Mesendoderm (in vitro differentiated cells): ENCODE measurements at regions not wholly inside any gene's neighbourhood (a gene's known extent, or its start where the extent isn't known, plus 50 kb on each side); places are given as distances from the start of the nearest gene placed in this dataset.

ENCODE experiments used
- DNase-seq: peaks from one replicate; pipeline ENCODE4 v3.0.0; 2013
- H2AK5ac ChIP-seq: 2 replicates; pipeline ENCODE4 v1.6.1; 2013; ENCODE audit warnings: low read length, inconsistent platforms
- H2BK120ac ChIP-seq: 2 replicates; pipeline ENCODE4 v1.6.1; 2013; ENCODE audit warnings: low read depth, mild to moderate bottlenecking, low read length, moderate library complexity, mixed read lengths
- H2BK15ac ChIP-seq: replicated peaks from 2 replicates; pipeline ENCODE4 v1.6.1; 2013; ENCODE audit warnings: low read depth, mild to moderate bottlenecking, moderate library complexity
- H2BK5ac ChIP-seq: 2 replicates; pipeline ENCODE4 v1.6.1; 2013; ENCODE audit warnings: low read length, inconsistent platforms
- H3K18ac ChIP-seq: 2 replicates; pipeline ENCODE4 v1.6.1; 2013; ENCODE audit warnings: mild to moderate bottlenecking, low read length, mixed read lengths
- H3K23ac ChIP-seq: one replicate; pipeline ENCODE4 v1.6.1; 2013; ENCODE audit warnings: low read length
- H3K27ac ChIP-seq: 2 replicates; pipeline ENCODE4 v1.5.1; 2013; ENCODE audit warnings: low read depth, mild to moderate bottlenecking, inconsistent platforms, low read length, moderate library complexity
- H3K27me3 ChIP-seq: 2 replicates; pipeline ENCODE4 v1.6.1; 2013; ENCODE audit warnings: low read length, control low read depth, mild to moderate bottlenecking, inconsistent platforms; ENCODE audit not compliant: insufficient read depth, poor library complexity
- H3K36me3 ChIP-seq: 2 replicates; pipeline ENCODE4 v1.6.1; 2013; ENCODE audit warnings: low read length, inconsistent platforms; ENCODE audit not compliant: control insufficient read depth, insufficient read depth
- H3K4ac ChIP-seq: one replicate; pipeline ENCODE4 v1.6.1; 2013; ENCODE audit warnings: low read depth, mild to moderate bottlenecking, low read length, moderate library complexity
- H3K4me1 ChIP-seq: 2 replicates; pipeline ENCODE4 v1.6.1; 2013; ENCODE audit warnings: low read depth, low read length, inconsistent platforms; ENCODE audit not compliant: control insufficient read depth
- H3K4me2 ChIP-seq: 2 replicates; pipeline ENCODE4 v1.6.1; 2013; ENCODE audit warnings: low read length
- H3K4me3 ChIP-seq: 2 replicates; pipeline ENCODE4 v1.5.1; 2013; ENCODE audit warnings: mild to moderate bottlenecking, low read length
- H3K56ac ChIP-seq: one replicate; pipeline ENCODE4 v1.6.1; 2013; ENCODE audit warnings: low read length
- H3K79me1 ChIP-seq: 2 replicates; pipeline ENCODE4 v1.6.1; 2013; ENCODE audit warnings: low read length, inconsistent platforms
- H3K79me2 ChIP-seq: 2 replicates; pipeline ENCODE4 v1.6.1; 2013; ENCODE audit warnings: mild to moderate bottlenecking, low read length; ENCODE audit not compliant: control insufficient read depth, insufficient read depth
- H3K9ac ChIP-seq: 2 replicates; pipeline ENCODE4 v1.6.1; 2013; ENCODE audit warnings: low read length, inconsistent platforms
- H4K5ac ChIP-seq: one replicate; pipeline ENCODE4 v1.6.1; 2013; ENCODE audit warnings: low read length
- H4K8ac ChIP-seq: one replicate; pipeline ENCODE4 v1.6.1; 2013; ENCODE audit warnings: low read depth, mild to moderate bottlenecking, control low read depth, low read length, moderate library complexity
- WGBS: extraction: QIAGEN DNeasy Blood & Tissue Kit; methylation state at CpG from one replicate; pipeline ENCODE4 v1.1.7; 2013; ENCODE audit warnings: low lambda C conversion rate, missing lambda C conversion rate; ENCODE audit not compliant: insufficient coverage; ENCODE audit errors: extremely low coverage; 5-methylcytosine and 5-hydroxymethylcytosine counted together

- Histone ChIP-seq H3K4me2 (no peak overlapping the region), H4K8ac (no peak overlapping the region), H3K4ac (no peak overlapping the region), H2BK5ac (no peak overlapping the region), H3K36me3 (no peaks in the 10 kb centered on the region), H3K79me1 (no peaks in the 10 kb centered on the region), H3K79me2 (no peaks in the 10 kb centered on the region), H2BK15ac (no peak overlapping the region), H3K9ac (no peak overlapping the region), H3K18ac (no peak overlapping the region), H3K27ac (no peak overlapping the region), H3K27me3 (no peaks in the 10 kb centered on the region), H3K4me1 (no peaks in the 10 kb centered on the region), H3K56ac (no peak overlapping the region), H2AK5ac (no peak overlapping the region), H2BK120ac (no peak overlapping the region), H4K5ac (no peak overlapping the region), H3K4me3 (no peak overlapping the region), H3K23ac (no peak overlapping the region)
- no CpG with 5 or more reads among the region's 5 CpGs for WGBS
- DNase-seq, result no peak
Observed at GRCh38 chr4:126752126-126752525, 880.6 kb upstream of the INTU start.

GRCh38 chr4:126752702-126753101 is 880.1 kb upstream of the INTU start:
- Histone ChIP-seq H3K36me3 (no peaks in the 10 kb centered on the region), H3K27me3 (no peaks in the 10 kb centered on the region), H4K5ac (no peak overlapping the region), H3K4me2 (no peak overlapping the region), H3K4ac (no peak overlapping the region), H4K8ac (no peak overlapping the region), H3K4me3 (no peak overlapping the region), H3K23ac (no peak overlapping the region), H3K79me2 (no peaks in the 10 kb centered on the region), H2BK15ac (no peak overlapping the region), H2AK5ac (no peak overlapping the region), H3K18ac (no peak overlapping the region), H3K79me1 (no peaks in the 10 kb centered on the region), H3K4me1 (no peaks in the 10 kb centered on the region), H3K27ac (no peak overlapping the region), H2BK120ac (no peak overlapping the region), H3K9ac (no peak overlapping the region), H2BK5ac (no peak overlapping the region), H3K56ac (no peak overlapping the region)
- no CpG with 5 or more reads among the region's 4 CpGs for WGBS
- no peak for DNase-seq

GRCh38 chr4:126753592-126753991 is 879.2 kb upstream of the INTU start:
- Histone ChIP-seq H4K5ac (no peak overlapping the region), H3K27me3 (no peaks in the 10 kb centered on the region), H3K18ac (no peak overlapping the region), H2BK15ac (no peak overlapping the region), H3K9ac (no peak overlapping the region), H2AK5ac (no peak overlapping the region), H3K79me1 (no peaks in the 10 kb centered on the region), H3K23ac (no peak overlapping the region), H3K4me2 (no peak overlapping the region), H3K36me3 (no peaks in the 10 kb centered on the region), H3K27ac (no peak overlapping the region), H3K56ac (no peak overlapping the region), H4K8ac (no peak overlapping the region), H3K4me1 (no peaks in the 10 kb centered on the region), H2BK5ac (no peak overlapping the region), H3K4ac (no peak overlapping the region), H3K4me3 (no peak overlapping the region), H3K79me2 (no peaks in the 10 kb centered on the region), H2BK120ac (no peak overlapping the region)
- WGBS, result no CpG with 5 or more reads among the region's 1 CpG
- DNase-seq, result no peak

- no peak overlapping the region for H2AK5ac ChIP-seq
- no peak overlapping the region for H3K56ac ChIP-seq
- no peaks in the 10 kb centered on the region for H3K27me3 ChIP-seq
- H3K9ac ChIP-seq, result no peak overlapping the region
- H2BK120ac ChIP-seq, result no peak overlapping the region
- no peak overlapping the region for H4K5ac ChIP-seq
- no peaks in the 10 kb centered on the region for H3K4me1 ChIP-seq
- no peak overlapping the region for H4K8ac ChIP-seq
- no peak overlapping the region for H3K4me3 ChIP-seq
- no peak overlapping the region for H2BK5ac ChIP-seq
- no peak overlapping the region for H2BK15ac ChIP-seq
- H3K4ac ChIP-seq, result no peak overlapping the region
- no peak overlapping the region for H3K23ac ChIP-seq
- H3K79me1 ChIP-seq, result no peaks in the 10 kb centered on the region
- no peak overlapping the region for H3K27ac ChIP-seq
- H3K36me3 ChIP-seq, result no peaks in the 10 kb centered on the region
- no peak overlapping the region for H3K18ac ChIP-seq
- H3K79me2 ChIP-seq, result no peaks in the 10 kb centered on the region
- H3K4me2 ChIP-seq, result no peak overlapping the region
- DNase-seq, result no peak
Observed at GRCh38 chr4:126755506-126755905, 877.3 kb upstream of the INTU start.

GRCh38 chr4:126756050-126756829 is 876.5 kb upstream of the INTU start:
- Histone ChIP-seq H3K27me3 (no peaks in the 10 kb centered on the region), H4K5ac (no peak overlapping the region), H2BK5ac (no peak overlapping the region), H3K4me3 (no peak overlapping the region), H3K56ac (no peak overlapping the region), H4K8ac (no peak overlapping the region), H3K36me3 (no peaks in the 10 kb centered on the region), H2BK120ac (no peak overlapping the region), H3K18ac (no peak overlapping the region), H2AK5ac (no peak overlapping the region), H3K9ac (no peak overlapping the region), H3K23ac (no peak overlapping the region), H3K4me2 (no peak overlapping the region), H2BK15ac (no peak overlapping the region), H3K4ac (no peak overlapping the region), H3K4me1 (no peaks in the 10 kb centered on the region), H3K79me2 (no peaks in the 10 kb centered on the region), H3K79me1 (no peaks in the 10 kb centered on the region), H3K27ac (no peak overlapping the region)
- no CpG with 5 or more reads among the region's 3 CpGs for WGBS
- no peak for DNase-seq

GRCh38 chr4:126757219-126757618 is 875.5 kb upstream of the INTU start:
- Histone ChIP-seq H3K4me2 (no peak overlapping the region), H2BK5ac (no peak overlapping the region), H3K79me2 (no peaks in the 10 kb centered on the region), H3K79me1 (no peaks in the 10 kb centered on the region), H3K36me3 (no peaks in the 10 kb centered on the region), H2BK15ac (no peak overlapping the region), H2AK5ac (no peak overlapping the region), H3K27me3 (no peaks in the 10 kb centered on the region), H3K56ac (no peak overlapping the region), H4K5ac (no peak overlapping the region), H3K9ac (no peak overlapping the region), H4K8ac (no peak overlapping the region), H3K4me3 (no peak overlapping the region), H3K23ac (no peak overlapping the region), H3K27ac (no peak overlapping the region), H2BK120ac (no peak overlapping the region), H3K18ac (no peak overlapping the region), H3K4me1 (no peaks in the 10 kb centered on the region), H3K4ac (no peak overlapping the region)
- DNase-seq, result no peak
- no CpG with 5 or more reads among the region's 1 CpG for WGBS
